Upper lobe of right lung (tissue), 1 donor: ENCODE measurements at regions not wholly inside any gene's neighbourhood (a gene's known extent, or its start where the extent isn't known, plus 50 kb on each side); places are given as distances from the start of the nearest gene placed in this dataset.
"Not testable (repeated sequence)": the region's sequence is repeated elsewhere in the genome, so short reads cannot be mapped to it uniquely, and the experiment has no call there.

Source experiments
- ATAC-seq: fragments of 200-7000 bp; cut with Tn5 transposase; one replicate; pipeline ENCODE4 v1.9.1; 2020; ENCODE audit warnings: mild to moderate bottlenecking, moderate library complexity
- DNase-seq: peaks from one replicate; pipeline ENCODE4 v3.0.0-alpha.2; 2020
- H3K27ac ChIP-seq: fragments of 200-600 bp; one replicate; pipeline ENCODE4 v1.8.0; 2022
- H3K27me3 ChIP-seq: fragments of 200-600 bp; one replicate; pipeline ENCODE4 v1.8.0; 2022; ENCODE audit warnings: mild to moderate bottlenecking
- H3K36me3 ChIP-seq: fragments of 200-600 bp; one replicate; pipeline ENCODE4 v1.8.0; 2022
- H3K4me1 ChIP-seq: fragments of 200-600 bp; one replicate; pipeline ENCODE4 v1.8.0; 2022
- H3K4me3 ChIP-seq: fragments of 200-600 bp; one replicate; pipeline ENCODE4 v1.8.0; 2022; ENCODE audit warnings: mild to moderate bottlenecking
- H3K9me3 ChIP-seq: fragments of 200-600 bp; one replicate; pipeline ENCODE4 v1.8.0; 2022
- CTCF ChIP-seq: fragments of 200-600 bp; IDR thresholded peaks from one replicate; pipeline ENCODE4 v1.8.0; 2022; ENCODE audit warnings: antibody characterized with exemption
- intact Hi-C: fragments of 100-400 bp; cut with DNase I; formaldehyde crosslinking; loops from one replicate; pipeline ENCODE4 v1.11.0; 2022
- donor health status: DM: no; HTN: yes; CAD: no; lungs with severe emphysema.

GRCh38 chr4:28267166-28267565, 1406.5 kb downstream of the STIM2 start:
- ATAC-seq = no peak
- Histone ChIP-seq H3K9me3 (no peaks in the 10 kb centered on the region), H3K27ac (no peak overlapping the region), H3K4me3 (no peak overlapping the region), H3K36me3 (no peaks in the 10 kb centered on the region), H3K4me1 (no peaks in the 10 kb centered on the region), H3K27me3 (no peaks in the 10 kb centered on the region)
- intact Hi-C loops = no loop called here
- TF ChIP-seq CTCF = no peak
- DNase-seq = no peak

GRCh38 chr4:28269426-28269825, 1408.8 kb downstream of the STIM2 start:
- DNase-seq (no peak), ATAC-seq (no peak)
- Histone ChIP-seq H3K4me1 (no peaks in the 10 kb centered on the region), H3K4me3 (no peak overlapping the region), H3K27me3 (no peaks in the 10 kb centered on the region), H3K27ac (no peak overlapping the region), H3K9me3 (no peaks in the 10 kb centered on the region), H3K36me3 (no peaks in the 10 kb centered on the region)
- intact Hi-C loops = no loop called here
- no peak for TF ChIP-seq CTCF

- no peak for TF ChIP-seq CTCF
- Histone ChIP-seq H3K9me3 (no peaks in the 10 kb centered on the region), H3K36me3 (no peaks in the 10 kb centered on the region), H3K4me3 (no peak overlapping the region), H3K4me1 (no peaks in the 10 kb centered on the region), H3K27ac (no peak overlapping the region), H3K27me3 (no peaks in the 10 kb centered on the region)
- DNase-seq (no peak), ATAC-seq (no peak)
- intact Hi-C loops = no loop called here
Observed at GRCh38 chr4:28277931-28278330, 1417.3 kb downstream of the STIM2 start.

GRCh38 chr4:28278676-28279075, 1418.0 kb downstream of the STIM2 start:
- Histone ChIP-seq H3K27me3 (no peaks in the 10 kb centered on the region), H3K36me3 (no peaks in the 10 kb centered on the region), H3K4me3 (no peak overlapping the region), H3K9me3 (no peaks in the 10 kb centered on the region), H3K27ac (no peak overlapping the region), H3K4me1 (no peaks in the 10 kb centered on the region)
- ATAC-seq (no peak), DNase-seq (no peak)
- intact Hi-C loops = no loop called here
- TF ChIP-seq CTCF = no peak

GRCh38 chr4:28279249-28279648, 1418.6 kb downstream of the STIM2 start:
- DNase-seq = no peak
- Histone ChIP-seq H3K36me3 (no peaks in the 10 kb centered on the region), H3K9me3 (no peaks in the 10 kb centered on the region), H3K27ac (no peak overlapping the region), H3K4me3 (no peak overlapping the region), H3K4me1 (no peaks in the 10 kb centered on the region), H3K27me3 (no peaks in the 10 kb centered on the region)
- no peak for ATAC-seq
- intact Hi-C loops = no loop called here
- TF ChIP-seq CTCF = no peak

GRCh38 chr4:28286266-28286665, 1425.6 kb downstream of the STIM2 start:
- H3K36me3 ChIP-seq, H3K27ac ChIP-seq, H3K4me3 ChIP-seq, ATAC-seq, H3K4me1 ChIP-seq, DNase-seq, intact Hi-C loops, H3K27me3 ChIP-seq, H3K9me3 ChIP-seq: not testable (repeated sequence)
